Liver (tissue), 8 donors: ENCODE measurements at regions not wholly inside any gene's neighbourhood (a gene's known extent, or its start where the extent isn't known, plus 50 kb on each side); places are given as distances from the start of the nearest gene placed in this dataset.

Experiments used
- DNase-seq: peaks from one replicate; pipeline ENCODE4 v3.0.0-alpha.2; 2017; ENCODE audit warnings: low spot score
- H3K27ac ChIP-seq, 2 donors: one replicate each; pipeline ENCODE4 v1.7.0; 2013; ENCODE audit warnings: inconsistent platforms in 2 of 2, low read length in 2 of 2, control low read depth in 1 of 2, low read depth in 1 of 2, mild to moderate bottlenecking in 1 of 2
- H3K27me3 ChIP-seq, 4 donors: one replicate each; pipeline versions ENCODE4 v1.6.1 to v1.7.0; 2013; ENCODE audit warnings: low read length in 3 of 4, inconsistent platforms in 1 of 4, mild to moderate bottlenecking in 1 of 4, moderate library complexity in 1 of 4; ENCODE audit not compliant: control insufficient read depth in 4 of 4, insufficient read depth in 4 of 4
- H3K36me3 ChIP-seq, 4 donors: one replicate each; pipeline versions ENCODE4 v1.6.1 to v1.7.0; 2013; ENCODE audit warnings: low read length in 3 of 4, mild to moderate bottlenecking in 3 of 4, low read depth in 1 of 4, moderate library complexity in 1 of 4; ENCODE audit not compliant: control insufficient read depth in 4 of 4, insufficient read depth in 3 of 4
- H3K4me1 ChIP-seq, 4 donors: one replicate each; pipeline versions ENCODE4 v1.6.1 to v1.7.0; 2013; ENCODE audit warnings: low read length in 3 of 4, mild to moderate bottlenecking in 3 of 4, moderate library complexity in 1 of 4; ENCODE audit not compliant: control insufficient read depth in 4 of 4, insufficient read depth in 4 of 4
- H3K4me3 ChIP-seq, 3 donors: one replicate each; pipeline versions ENCODE4 v1.6.1 to v1.7.0; 2013; ENCODE audit warnings: low read length in 3 of 3, control low read depth in 1 of 3, low read depth in 1 of 3, mild to moderate bottlenecking in 1 of 3
- H3K9ac ChIP-seq, 2 donors: one replicate each; pipeline ENCODE4 v1.7.0; 2013; ENCODE audit warnings: low read length in 2 of 2, mild to moderate bottlenecking in 2 of 2, moderate library complexity in 2 of 2, control low read depth in 1 of 2, low read depth in 1 of 2
- H3K9me3 ChIP-seq, 4 donors: one replicate each; pipeline versions ENCODE4 v1.6.1 to v1.7.0; 2013; ENCODE audit warnings: low read length in 3 of 4; ENCODE audit not compliant: control insufficient read depth in 4 of 4
- EGR1 ChIP-seq, 2 donors: IDR thresholded peaks; 2 replicates each; pipeline ENCODE4 v1.6.1; 2016 to 2018; ENCODE audit warnings: antibody characterized with exemption in 2 of 2, low read depth in 2 of 2
- FOXA1 ChIP-seq: IDR thresholded peaks from 2 replicates; pipeline ENCODE4 v1.6.1; 2016; ENCODE audit warnings: antibody characterized with exemption
- FOXA2 ChIP-seq: IDR thresholded peaks from 2 replicates; pipeline ENCODE4 v1.6.1; 2016; ENCODE audit warnings: antibody characterized with exemption
- GABPA ChIP-seq, 2 donors: IDR thresholded peaks in 1 of 2; conservative IDR thresholded peaks in 1 of 2; 2 replicates each; pipeline ENCODE4 v1.6.1; 2016; ENCODE audit warnings: antibody characterized with exemption in 2 of 2, mild to moderate bottlenecking in 1 of 2, moderate library complexity in 1 of 2
- HNF4A ChIP-seq, 2 donors: conservative IDR thresholded peaks; 2 replicates each; pipeline ENCODE4 v1.6.1; 2016; ENCODE audit warnings: antibody characterized with exemption in 2 of 2, mild to moderate bottlenecking in 2 of 2
- HNF4G ChIP-seq: IDR thresholded peaks from 2 replicates; pipeline ENCODE4 v1.6.1; 2016; ENCODE audit warnings: antibody characterized with exemption
- JUND ChIP-seq, 2 donors: IDR thresholded peaks; 2 replicates each; pipeline ENCODE4 v1.6.1; 2016; ENCODE audit warnings: antibody characterized with exemption in 2 of 2
- NR2F2 ChIP-seq: IDR thresholded peaks from 2 replicates; pipeline ENCODE4 v1.6.1; 2016; ENCODE audit warnings: antibody characterized with exemption
- RAD21 ChIP-seq, 2 donors: IDR thresholded peaks; 2 replicates each; pipeline ENCODE4 v1.6.1; 2016; ENCODE audit warnings: antibody characterized with exemption in 2 of 2, mild to moderate bottlenecking in 2 of 2
- RXRA ChIP-seq, 2 donors: IDR thresholded peaks; 2 replicates each; pipeline ENCODE4 v1.6.1; 2017 to 2018; ENCODE audit warnings: antibody characterized with exemption in 2 of 2, mild to moderate bottlenecking in 1 of 2
- SP1 ChIP-seq: IDR thresholded peaks from 2 replicates; pipeline ENCODE4 v1.6.1; 2018; ENCODE audit warnings: antibody characterized with exemption, mild to moderate bottlenecking
- TAF1 ChIP-seq: conservative IDR thresholded peaks from 2 replicates; pipeline ENCODE4 v1.6.1; 2016; ENCODE audit warnings: antibody characterized with exemption, mild to moderate bottlenecking
- YY1 ChIP-seq: IDR thresholded peaks from 2 replicates; pipeline ENCODE4 v1.6.1; 2016; ENCODE audit warnings: antibody characterized with exemption, mild to moderate bottlenecking
- WGBS: extraction: QIAGEN DNeasy Blood & Tissue Kit; methylation state at CpG from one replicate; pipeline ENCODE4 v1.1.7; 2013; 5-methylcytosine and 5-hydroxymethylcytosine counted together
- TF ChIP-seq, protein P1 (sequence below): IDR thresholded peaks from 2 replicates; pipeline ENCODE4 v1.6.1; 2016; ENCODE audit warnings: antibody characterized with exemption
- TF ChIP-seq, protein P2 (sequence below): IDR thresholded peaks from 2 replicates; pipeline ENCODE4 v1.6.1; 2016; ENCODE audit warnings: antibody characterized with exemption
- TF ChIP-seq, protein P3 (sequence below): fragments of 150-350 bp; IDR thresholded peaks from 2 replicates; pipeline ENCODE4 v1.5.1; 2017; ENCODE audit warnings: improper control_type of control experiment, low read depth, low read length; ENCODE audit not compliant: missing input control
- TF ChIP-seq, protein P4 (sequence below): IDR thresholded peaks from 2 replicates; pipeline ENCODE4 v1.6.1; 2016; ENCODE audit warnings: antibody characterized with exemption
- TF ChIP-seq, protein P5 (sequence below): IDR thresholded peaks from 2 replicates; pipeline ENCODE4 v1.6.1; 2016; ENCODE audit warnings: antibody characterized with exemption, mild to moderate bottlenecking
- donor health status: healthy.
- donor health status: healthy.
- donor health status: healthy.
- donor health status: healthy.
- donor health status: healthy.

DNA sequence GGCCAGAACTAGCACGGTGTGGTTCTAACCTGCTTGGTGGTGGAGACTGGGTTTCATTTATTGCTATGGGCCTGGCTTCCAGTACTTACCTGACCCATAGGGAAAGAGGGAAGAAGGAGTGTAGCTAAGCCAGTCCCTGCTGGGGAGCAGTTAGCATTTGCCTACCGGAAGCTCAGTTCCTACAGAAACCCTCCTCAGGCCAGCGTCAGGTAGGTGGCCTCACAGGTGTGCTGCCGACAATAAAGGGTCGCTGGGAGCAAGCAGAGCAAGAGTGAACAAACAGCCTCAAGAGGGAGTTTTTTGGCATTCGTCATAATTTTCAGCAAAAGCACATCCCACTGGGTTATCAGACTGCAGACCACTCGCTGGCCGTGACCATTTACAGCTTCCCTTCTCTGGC, 740.6 kb upstream of the TENM3 start:
- H3K9ac ChIP-seq: no peak overlapping the region
- no peak overlapping the region for H3K27ac ChIP-seq
- H3K4me1 ChIP-seq: no peaks in the 10 kb centered on the region
- H3K27me3 ChIP-seq: peaks cover 0 to 4% (median 2%) of the 10 kb centered on the region in 4 donors
- H3K36me3 ChIP-seq: no peaks in the 10 kb centered on the region
- TF ChIP-seq, protein P1, sequence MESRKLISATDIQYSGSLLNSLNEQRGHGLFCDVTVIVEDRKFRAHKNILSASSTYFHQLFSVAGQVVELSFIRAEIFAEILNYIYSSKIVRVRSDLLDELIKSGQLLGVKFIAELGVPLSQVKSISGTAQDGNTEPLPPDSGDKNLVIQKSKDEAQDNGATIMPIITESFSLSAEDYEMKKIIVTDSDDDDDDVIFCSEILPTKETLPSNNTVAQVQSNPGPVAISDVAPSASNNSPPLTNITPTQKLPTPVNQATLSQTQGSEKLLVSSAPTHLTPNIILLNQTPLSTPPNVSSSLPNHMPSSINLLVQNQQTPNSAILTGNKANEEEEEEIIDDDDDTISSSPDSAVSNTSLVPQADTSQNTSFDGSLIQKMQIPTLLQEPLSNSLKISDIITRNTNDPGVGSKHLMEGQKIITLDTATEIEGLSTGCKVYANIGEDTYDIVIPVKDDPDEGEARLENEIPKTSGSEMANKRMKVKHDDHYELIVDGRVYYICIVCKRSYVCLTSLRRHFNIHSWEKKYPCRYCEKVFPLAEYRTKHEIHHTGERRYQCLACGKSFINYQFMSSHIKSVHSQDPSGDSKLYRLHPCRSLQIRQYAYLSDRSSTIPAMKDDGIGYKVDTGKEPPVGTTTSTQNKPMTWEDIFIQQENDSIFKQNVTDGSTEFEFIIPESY: no peak
- TF ChIP-seq, protein P2, sequence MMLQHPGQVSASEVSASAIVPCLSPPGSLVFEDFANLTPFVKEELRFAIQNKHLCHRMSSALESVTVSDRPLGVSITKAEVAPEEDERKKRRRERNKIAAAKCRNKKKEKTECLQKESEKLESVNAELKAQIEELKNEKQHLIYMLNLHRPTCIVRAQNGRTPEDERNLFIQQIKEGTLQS: no peak
- TF ChIP-seq, protein P3, sequence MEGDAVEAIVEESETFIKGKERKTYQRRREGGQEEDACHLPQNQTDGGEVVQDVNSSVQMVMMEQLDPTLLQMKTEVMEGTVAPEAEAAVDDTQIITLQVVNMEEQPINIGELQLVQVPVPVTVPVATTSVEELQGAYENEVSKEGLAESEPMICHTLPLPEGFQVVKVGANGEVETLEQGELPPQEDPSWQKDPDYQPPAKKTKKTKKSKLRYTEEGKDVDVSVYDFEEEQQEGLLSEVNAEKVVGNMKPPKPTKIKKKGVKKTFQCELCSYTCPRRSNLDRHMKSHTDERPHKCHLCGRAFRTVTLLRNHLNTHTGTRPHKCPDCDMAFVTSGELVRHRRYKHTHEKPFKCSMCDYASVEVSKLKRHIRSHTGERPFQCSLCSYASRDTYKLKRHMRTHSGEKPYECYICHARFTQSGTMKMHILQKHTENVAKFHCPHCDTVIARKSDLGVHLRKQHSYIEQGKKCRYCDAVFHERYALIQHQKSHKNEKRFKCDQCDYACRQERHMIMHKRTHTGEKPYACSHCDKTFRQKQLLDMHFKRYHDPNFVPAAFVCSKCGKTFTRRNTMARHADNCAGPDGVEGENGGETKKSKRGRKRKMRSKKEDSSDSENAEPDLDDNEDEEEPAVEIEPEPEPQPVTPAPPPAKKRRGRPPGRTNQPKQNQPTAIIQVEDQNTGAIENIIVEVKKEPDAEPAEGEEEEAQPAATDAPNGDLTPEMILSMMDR: no peak
- TF ChIP-seq HNF4G: no peak
- TF ChIP-seq FOXA1: no peak
- TF ChIP-seq TAF1: no peak
- TF ChIP-seq FOXA2: no peak
- no peak for TF ChIP-seq RXRA (IDR thresholded peaks at IDR 0.05)
- no peak for TF ChIP-seq SP1
- TF ChIP-seq HNF4A (conservative IDR thresholded peaks at IDR 0.05): no peak
- TF ChIP-seq GABPA (IDR thresholded peaks at IDR 0.05 in 1 of 2, conservative IDR thresholded peaks at IDR 0.05 in 1 of 2): no peak
- no peak for TF ChIP-seq EGR1 (IDR thresholded peaks at IDR 0.05; ENCODE audit: low read depth in 2 of 2)
- TF ChIP-seq RAD21 (IDR thresholded peaks at IDR 0.05): no peak
- TF ChIP-seq, protein P4, sequence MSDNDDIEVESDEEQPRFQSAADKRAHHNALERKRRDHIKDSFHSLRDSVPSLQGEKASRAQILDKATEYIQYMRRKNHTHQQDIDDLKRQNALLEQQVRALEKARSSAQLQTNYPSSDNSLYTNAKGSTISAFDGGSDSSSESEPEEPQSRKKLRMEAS: no peak
- TF ChIP-seq YY1: no peak
- TF ChIP-seq, protein P5, sequence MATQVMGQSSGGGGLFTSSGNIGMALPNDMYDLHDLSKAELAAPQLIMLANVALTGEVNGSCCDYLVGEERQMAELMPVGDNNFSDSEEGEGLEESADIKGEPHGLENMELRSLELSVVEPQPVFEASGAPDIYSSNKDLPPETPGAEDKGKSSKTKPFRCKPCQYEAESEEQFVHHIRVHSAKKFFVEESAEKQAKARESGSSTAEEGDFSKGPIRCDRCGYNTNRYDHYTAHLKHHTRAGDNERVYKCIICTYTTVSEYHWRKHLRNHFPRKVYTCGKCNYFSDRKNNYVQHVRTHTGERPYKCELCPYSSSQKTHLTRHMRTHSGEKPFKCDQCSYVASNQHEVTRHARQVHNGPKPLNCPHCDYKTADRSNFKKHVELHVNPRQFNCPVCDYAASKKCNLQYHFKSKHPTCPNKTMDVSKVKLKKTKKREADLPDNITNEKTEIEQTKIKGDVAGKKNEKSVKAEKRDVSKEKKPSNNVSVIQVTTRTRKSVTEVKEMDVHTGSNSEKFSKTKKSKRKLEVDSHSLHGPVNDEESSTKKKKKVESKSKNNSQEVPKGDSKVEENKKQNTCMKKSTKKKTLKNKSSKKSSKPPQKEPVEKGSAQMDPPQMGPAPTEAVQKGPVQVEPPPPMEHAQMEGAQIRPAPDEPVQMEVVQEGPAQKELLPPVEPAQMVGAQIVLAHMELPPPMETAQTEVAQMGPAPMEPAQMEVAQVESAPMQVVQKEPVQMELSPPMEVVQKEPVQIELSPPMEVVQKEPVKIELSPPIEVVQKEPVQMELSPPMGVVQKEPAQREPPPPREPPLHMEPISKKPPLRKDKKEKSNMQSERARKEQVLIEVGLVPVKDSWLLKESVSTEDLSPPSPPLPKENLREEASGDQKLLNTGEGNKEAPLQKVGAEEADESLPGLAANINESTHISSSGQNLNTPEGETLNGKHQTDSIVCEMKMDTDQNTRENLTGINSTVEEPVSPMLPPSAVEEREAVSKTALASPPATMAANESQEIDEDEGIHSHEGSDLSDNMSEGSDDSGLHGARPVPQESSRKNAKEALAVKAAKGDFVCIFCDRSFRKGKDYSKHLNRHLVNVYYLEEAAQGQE: no peak
- no peak for TF ChIP-seq JUND (IDR thresholded peaks at IDR 0.05)
- no peak for TF ChIP-seq NR2F2
- 81% methylated on average over 8 of the region's 8 CpGs for WGBS
- no peaks in the 10 kb centered on the region for H3K9me3 ChIP-seq
- DNase-seq: no peak
- H3K4me3 ChIP-seq: no peak overlapping the region
